GM21619 (cell line): ENCODE measurements at regions not wholly inside any gene's neighbourhood (a gene's known extent, or its start where the extent isn't known, plus 50 kb on each side); places are given as distances from the start of the nearest gene placed in this dataset.

Experiments
- ATAC-seq: cut with Tn5 transposase; IDR thresholded peaks from one replicate; pipeline ENCODE4 v1.9.1; 2021; ENCODE audit not compliant: unreplicated experiment

- no peak for ATAC-seq
These were observed 603.7 kb upstream of the CFAP20DC start for GRCh38 chr3:59653405-59654122.

GRCh38 chr3:59644479-59645402 lies 594.9 kb upstream of the CFAP20DC start:
- no peak for ATAC-seq

- no peak for ATAC-seq
These were observed 591.5 kb upstream of the CFAP20DC start for GRCh38 chr3:59641169-59641899.

GRCh38 chr3:59632760-59633573 lies 583.1 kb upstream of the CFAP20DC start:
- ATAC-seq, result no peak

- no peak for ATAC-seq
These were observed 581.7 kb upstream of the CFAP20DC start for GRCh38 chr3:59631482-59631881.

GRCh38 chr3:59621037-59621436 lies 571.2 kb upstream of the CFAP20DC start:
- no peak for ATAC-seq

GRCh38 chr3:59620325-59620724 lies 570.5 kb upstream of the CFAP20DC start:
- no peak for ATAC-seq

DNA sequence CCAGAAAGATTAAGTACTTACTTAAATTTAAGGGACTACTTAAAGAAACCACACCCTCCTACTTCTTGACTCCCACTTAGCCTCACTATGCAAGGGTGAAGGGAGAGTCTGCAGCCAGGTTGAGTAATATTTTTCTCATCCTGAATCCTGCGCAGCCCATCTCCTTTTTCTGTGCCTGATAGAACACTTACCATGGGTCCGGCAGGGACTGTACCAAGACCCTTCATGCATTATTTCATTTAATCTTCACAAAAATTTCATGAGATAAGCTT lies 562.6 kb upstream of the CFAP20DC start:
- ATAC-seq, result no peak

DNA sequence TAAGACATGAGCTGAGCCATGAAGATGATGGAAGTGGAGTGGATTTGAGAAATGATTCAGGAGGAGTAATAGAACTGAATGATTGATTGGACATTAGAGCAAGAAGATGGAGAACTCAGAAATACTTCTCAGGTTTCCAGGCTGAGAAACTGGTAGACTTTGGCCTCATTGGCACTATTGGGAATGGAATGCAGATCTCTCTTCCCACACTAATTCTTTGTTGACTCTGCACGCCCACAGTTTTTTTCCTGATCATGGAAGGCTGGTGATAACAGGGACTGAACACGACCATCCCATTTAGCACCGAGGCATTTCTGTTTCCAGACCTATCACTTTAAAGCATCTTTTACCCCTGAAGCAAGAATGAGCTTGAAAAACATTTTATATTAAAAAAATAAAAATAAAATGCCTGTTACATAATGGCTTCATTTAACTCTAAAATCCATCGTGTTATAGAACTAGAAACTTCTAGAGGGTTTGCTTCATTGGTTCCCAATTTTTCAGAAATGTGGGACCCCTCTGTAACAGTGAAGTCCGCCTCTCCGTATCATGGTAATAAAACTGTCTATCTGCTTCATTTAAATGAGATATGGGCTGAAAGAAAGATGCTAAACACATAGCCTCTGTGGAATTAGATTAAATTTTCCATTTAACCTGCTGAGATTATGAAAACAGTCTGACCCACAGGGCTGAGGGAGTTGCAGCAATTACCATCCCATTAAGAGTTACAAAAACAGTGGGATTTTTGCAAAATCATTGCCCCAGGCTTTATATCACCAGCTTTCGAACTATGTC lies 562.0 kb upstream of the CFAP20DC start:
- ATAC-seq, result no peak

GRCh38 chr3:59609657-59610348 lies 560.0 kb upstream of the CFAP20DC start:
- ATAC-seq, result no peak

- no peak for ATAC-seq
These were observed 558.5 kb upstream of the CFAP20DC start for GRCh38 chr3:59608356-59608755.

GRCh38 chr3:59607656-59608055 lies 557.8 kb upstream of the CFAP20DC start:
- ATAC-seq, result no peak

DNA sequence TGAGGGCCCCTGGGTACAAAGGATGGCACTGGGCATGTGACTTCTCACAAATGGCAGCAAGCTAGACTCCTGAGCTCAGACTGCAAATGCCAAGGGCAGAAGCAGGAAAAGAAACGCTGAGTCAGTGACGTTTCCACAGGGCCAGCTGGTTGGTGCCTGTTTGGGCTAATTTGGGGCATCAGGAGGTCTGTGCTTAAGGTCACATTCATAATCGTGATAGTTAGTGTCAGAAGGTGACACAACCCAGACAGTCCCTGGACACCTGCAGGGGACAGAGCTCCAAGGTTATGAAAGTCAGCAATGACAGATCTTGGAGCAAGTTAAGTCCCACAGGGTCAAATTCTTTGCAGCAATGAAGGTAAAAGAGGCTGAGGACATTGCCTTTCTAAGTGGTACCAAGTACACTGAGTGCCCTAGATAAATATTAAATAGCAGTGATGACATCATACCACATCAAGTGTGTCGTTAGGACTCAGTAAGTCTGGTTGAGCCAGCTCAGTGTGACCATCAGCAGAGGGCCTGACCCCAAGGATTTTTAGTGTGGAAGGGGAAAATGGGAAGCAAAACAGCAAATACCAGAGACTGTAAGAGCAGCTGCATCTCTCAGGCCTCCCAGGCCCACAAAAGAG lies 556.9 kb upstream of the CFAP20DC start:
- no peak for ATAC-seq

DNA sequence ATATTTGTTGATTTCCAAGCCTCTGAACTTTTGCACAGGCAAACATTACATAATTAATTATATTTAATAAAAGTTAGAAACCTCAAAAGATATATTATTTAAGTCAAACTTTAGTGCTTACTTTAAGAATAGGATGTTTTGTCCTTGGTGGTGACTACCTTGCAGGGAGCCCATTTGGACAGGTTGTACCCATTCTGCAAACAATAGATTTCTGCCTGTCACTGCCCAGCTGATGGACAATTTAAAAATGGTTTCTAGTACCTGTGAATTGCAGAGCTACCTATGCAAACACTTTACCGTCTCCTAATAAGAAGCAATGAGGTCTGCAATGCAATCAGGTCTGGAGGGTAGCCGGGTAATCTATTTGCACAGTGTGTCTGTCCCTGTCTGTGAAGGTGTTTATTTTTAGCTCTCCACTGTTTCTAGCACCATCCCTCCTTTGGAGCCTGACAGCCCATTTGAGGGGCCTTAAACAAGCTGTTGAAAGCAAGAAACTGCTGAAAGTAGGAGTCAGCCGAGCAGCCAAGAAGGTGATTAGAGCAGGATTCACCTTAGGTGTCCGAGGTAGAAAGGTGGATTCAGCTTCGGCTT lies 556.2 kb upstream of the CFAP20DC start:
- ATAC-seq, result no peak

DNA sequence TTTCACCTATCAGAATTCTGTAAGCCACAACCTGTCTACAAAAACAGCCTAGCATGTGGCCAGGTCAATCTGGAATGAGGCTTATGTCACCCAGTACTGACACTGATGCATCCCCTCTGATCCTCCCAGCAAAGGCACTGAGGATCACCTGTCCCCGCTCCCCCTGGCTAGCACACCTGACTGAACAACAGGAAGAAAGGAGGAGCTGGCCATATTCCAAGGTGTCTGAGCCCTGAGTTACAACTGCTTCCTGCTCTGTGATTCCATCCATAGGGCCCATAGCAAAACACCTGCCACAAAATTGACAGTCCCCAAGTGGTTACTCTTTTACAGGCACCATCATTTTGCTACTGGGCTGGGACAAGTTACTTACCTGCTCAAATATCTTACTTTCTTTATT lies 555.5 kb upstream of the CFAP20DC start:
- ATAC-seq, result no peak

DNA sequence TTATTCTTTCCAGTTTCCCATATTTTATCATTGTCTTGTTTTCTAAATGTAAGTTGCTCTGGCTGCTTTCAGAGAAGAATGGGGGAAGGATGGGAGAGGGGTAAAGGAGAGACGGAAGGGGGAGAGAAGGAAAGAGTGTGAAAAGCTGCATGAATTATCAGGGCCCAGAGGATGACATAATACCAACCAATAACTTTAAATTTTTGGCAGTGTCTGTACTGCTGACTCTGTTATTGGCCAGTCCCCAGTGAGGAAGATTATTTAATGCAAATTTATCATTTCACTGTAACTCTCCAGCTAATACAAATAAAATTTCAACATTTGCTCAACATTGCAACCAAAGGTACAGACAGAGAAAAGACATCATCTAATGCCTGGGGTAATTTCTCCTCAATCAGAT lies 551.7 kb upstream of the CFAP20DC start:
- no peak for ATAC-seq

GRCh38 chr3:59600631-59601030 lies 550.8 kb upstream of the CFAP20DC start:
- no peak for ATAC-seq

- no peak for ATAC-seq
These were observed 546.9 kb upstream of the CFAP20DC start for GRCh38 chr3:59596741-59597140.

DNA sequence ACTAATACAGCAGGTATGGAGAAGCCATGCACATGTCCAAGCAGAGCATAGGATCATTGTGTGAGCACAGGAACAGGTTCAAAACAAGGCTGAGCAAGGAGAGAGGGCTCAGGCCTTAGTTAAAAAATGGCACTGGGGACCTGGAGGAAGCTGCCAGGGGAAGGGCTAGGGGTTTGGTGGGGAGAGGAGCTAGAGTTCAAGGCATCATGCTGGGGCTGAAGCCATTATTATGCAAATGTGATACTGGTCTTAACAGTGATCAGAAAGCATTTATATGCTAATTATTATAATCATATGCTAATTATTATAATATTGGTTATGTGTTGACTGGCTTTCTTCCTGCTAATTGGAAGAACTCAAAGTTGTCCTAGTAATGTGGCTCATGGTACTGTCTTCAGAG lies 546.0 kb upstream of the CFAP20DC start:
- no peak for ATAC-seq
